GM23248 (cell line): ENCODE measurements at regions not wholly inside any gene's neighbourhood (a gene's known extent, or its start where the extent isn't known, plus 50 kb on each side); places are given as distances from the start of the nearest gene placed in this dataset.

Source experiments
- EZH2 ChIP-seq: fragments of 200-600 bp; sonication (generic); IDR thresholded peaks from 2 replicates; pipeline ENCODE4 v1.6.1; 2018; ENCODE audit warnings: antibody characterized with exemption, mild to moderate bottlenecking; ENCODE audit not compliant: insufficient read depth, poor library complexity, severe bottlenecking
- EZH2phosphoT487 ChIP-seq: fragments of 200-600 bp; sonication (generic); IDR thresholded peaks from 2 replicates; pipeline ENCODE4 v1.6.1; 2018; ENCODE audit warnings: antibody characterized with exemption, moderate library complexity, mild to moderate bottlenecking, low read depth; ENCODE audit not compliant: insufficient read depth

DNA sequence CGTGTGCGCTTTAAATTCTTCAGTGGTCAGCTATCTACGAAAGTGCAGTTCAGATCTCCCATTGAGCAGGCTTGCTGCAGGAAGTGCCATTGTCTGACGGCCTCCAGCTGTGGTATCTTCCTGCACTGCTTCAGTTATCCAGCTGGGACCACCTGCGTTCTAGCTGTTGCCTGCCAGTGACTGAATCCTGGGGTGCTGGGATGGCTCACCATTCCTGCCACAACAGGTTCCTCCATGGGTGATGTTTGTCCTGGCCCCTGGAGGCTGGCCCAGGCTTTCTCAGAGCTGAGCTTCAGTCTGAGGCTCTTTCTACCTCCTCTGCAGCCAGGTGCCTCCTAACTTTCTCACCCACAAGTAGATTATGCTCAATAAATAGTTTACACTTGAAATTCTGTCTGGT lies 498.5 kb upstream of the HS6ST1 start:
- TF ChIP-seq EZH2 (no peak), EZH2phosphoT487 (no peak)
